ENCODE measurements at regions not wholly inside any gene's neighbourhood (a gene's known extent, or its start where the extent isn't known, plus 50 kb on each side); places are given as distances from the start of the nearest gene placed in this dataset.

DNA sequence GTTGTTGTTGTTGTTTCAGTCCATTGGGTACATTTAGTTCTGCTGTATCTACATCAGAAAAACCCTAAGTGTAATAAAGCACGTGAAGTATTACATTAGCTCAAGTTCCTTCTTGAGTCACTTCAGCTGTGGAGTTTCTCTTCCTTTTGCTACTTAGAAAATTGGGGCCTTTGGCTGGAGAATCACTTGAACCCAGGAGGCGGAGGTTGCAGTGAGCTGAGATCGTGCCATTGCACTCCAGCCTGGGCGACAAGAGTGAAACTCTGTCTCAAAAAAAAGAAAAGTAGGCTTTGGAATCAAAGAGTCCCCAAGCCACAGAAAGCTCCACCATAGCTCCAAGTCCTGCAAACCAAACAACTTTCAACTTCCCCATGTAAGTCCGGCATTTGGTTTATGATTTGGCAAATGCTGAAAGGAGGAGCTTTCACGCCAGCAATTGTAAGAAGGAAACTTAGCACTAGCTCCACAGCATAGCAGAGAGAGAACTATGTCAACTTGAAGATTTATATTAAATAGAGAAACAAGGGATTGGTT is 56.5 kb upstream of the RNF144B start:
- peak overlapping the region; percentile 4 for H2AFZ ChIP-seq (ENCODE audit: insufficient read depth, low read depth, low read length, poor library complexity, severe bottlenecking)
- H3K4me1 Mint-ChIP-seq, result peaks cover 50% of the 10 kb centered on the region
- peaks cover 57 to 64% of the 10 kb centered on the region in 2 donors for H3K4me1 ChIP-seq (ENCODE audit: control insufficient read depth in 1 of 2, insufficient read depth in 2 of 2, low read length in 2 of 2)
- intact Hi-C loops (cut with micrococcal nuclease), result loop anchor here in 1 of 2 donors (10.0 kb wide), 1 partner anchor 146 kb away; no protein-coding TSS in a partner anchor
- no peaks in the 10 kb centered on the region for H4K20me1 ChIP-seq (ENCODE audit: insufficient read depth, low read length)
- H3K4me2 ChIP-seq (replicated peaks; ENCODE audit: extremely low read depth, low read length, poor library complexity, severe bottlenecking), result peak overlapping the region; percentile 54
- H3K27ac ChIP-seq (ENCODE audit: low read depth in 1 of 2, low read length in 2 of 2), result peak overlapping the region; percentile 96 to 97
- peak overlapping the region in 1 of 3 experiments; percentile 31 for H3K4me3 ChIP-seq (replicated peaks in 1 of 3; ENCODE audit: low read depth in 2 of 3, low read length in 3 of 3)
- no peaks in the 10 kb centered on the region for H3K36me3 ChIP-seq (replicated peaks in 1 of 2; ENCODE audit: control insufficient read depth in 1 of 2, insufficient read depth in 2 of 2, low read length in 2 of 2)
- H3K4me3 Mint-ChIP-seq, result peak overlapping the region; percentile 41 to 74
- H3K9me3 ChIP-seq (replicated peaks in 1 of 2; ENCODE audit: control insufficient read depth in 1 of 2, insufficient read depth in 1 of 2, low read length in 2 of 2), result no peaks in the 10 kb centered on the region
- no peaks in the 10 kb centered on the region for H3K36me3 Mint-ChIP-seq
- peaks cover 4% of the 10 kb centered on the region for H3K79me2 ChIP-seq (ENCODE audit: insufficient read depth, low read length)
- peak; percentile 79 to 90 (median 87) for DNase-seq
- no peaks in the 10 kb centered on the region for H3K27me3 Mint-ChIP-seq (ENCODE audit: low read depth in 3 of 3)
- peak overlapping the region; percentile 97 to 99 (median 99) for H3K27ac Mint-ChIP-seq
- WGBS (ENCODE audit: insufficient coverage), result no CpG with 5 or more reads among the region's 6 CpGs
- H3K9ac ChIP-seq (ENCODE audit: insufficient read depth, low read length, poor library complexity, severe bottlenecking), result peak overlapping the region; percentile 73
- H3K9me3 Mint-ChIP-seq, result no peaks in the 10 kb centered on the region
- no peaks in the 10 kb centered on the region for H3K27me3 ChIP-seq (ENCODE audit: control insufficient read depth in 2 of 2, insufficient read depth in 2 of 2, low read length in 2 of 2)
- TF ChIP-seq, protein P1, sequence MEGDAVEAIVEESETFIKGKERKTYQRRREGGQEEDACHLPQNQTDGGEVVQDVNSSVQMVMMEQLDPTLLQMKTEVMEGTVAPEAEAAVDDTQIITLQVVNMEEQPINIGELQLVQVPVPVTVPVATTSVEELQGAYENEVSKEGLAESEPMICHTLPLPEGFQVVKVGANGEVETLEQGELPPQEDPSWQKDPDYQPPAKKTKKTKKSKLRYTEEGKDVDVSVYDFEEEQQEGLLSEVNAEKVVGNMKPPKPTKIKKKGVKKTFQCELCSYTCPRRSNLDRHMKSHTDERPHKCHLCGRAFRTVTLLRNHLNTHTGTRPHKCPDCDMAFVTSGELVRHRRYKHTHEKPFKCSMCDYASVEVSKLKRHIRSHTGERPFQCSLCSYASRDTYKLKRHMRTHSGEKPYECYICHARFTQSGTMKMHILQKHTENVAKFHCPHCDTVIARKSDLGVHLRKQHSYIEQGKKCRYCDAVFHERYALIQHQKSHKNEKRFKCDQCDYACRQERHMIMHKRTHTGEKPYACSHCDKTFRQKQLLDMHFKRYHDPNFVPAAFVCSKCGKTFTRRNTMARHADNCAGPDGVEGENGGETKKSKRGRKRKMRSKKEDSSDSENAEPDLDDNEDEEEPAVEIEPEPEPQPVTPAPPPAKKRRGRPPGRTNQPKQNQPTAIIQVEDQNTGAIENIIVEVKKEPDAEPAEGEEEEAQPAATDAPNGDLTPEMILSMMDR (IDR thresholded peaks at IDR 0.05), result no peak

DNA sequence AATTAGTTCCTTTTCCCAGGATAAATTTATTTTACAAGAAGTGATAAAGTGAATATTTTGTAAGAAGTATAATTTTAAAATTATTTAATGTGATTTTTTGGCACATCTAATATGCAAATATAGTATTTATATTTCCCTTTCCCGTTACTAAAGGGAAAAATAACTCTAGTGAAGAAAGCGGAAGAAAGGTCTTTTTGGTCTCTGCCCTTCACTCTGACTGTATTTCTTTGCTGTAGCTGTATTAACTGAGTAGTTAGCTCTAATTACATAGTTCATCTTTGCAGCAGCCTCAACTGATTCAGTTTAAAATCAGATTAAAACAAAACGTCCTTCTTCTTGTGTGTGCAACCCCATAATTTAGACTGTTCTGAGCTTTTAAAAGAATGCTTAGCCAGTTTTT is 57.4 kb upstream of the RNF144B start:
- Mint-ChIP-seq H3K36me3 (no peaks in the 10 kb centered on the region), H3K4me3 (peak overlapping the region in 1 of 2 donors; percentile 64), H3K9me3 (no peaks in the 10 kb centered on the region), H3K27ac (peak overlapping the region; percentile 97 to 99 (median 99)), H3K4me1 (peaks cover 56% of the 10 kb centered on the region), H3K27me3 (ENCODE audit: low read depth in 3 of 3) (peaks cover 0 to 2% (median 0%) of the 10 kb centered on the region in 3 donors)
- H3K9me3 ChIP-seq (replicated peaks in 1 of 2; ENCODE audit: control insufficient read depth in 1 of 2, insufficient read depth in 1 of 2, low read length in 2 of 2), result no peaks in the 10 kb centered on the region
- H4K20me1 ChIP-seq (ENCODE audit: insufficient read depth, low read length), result no peaks in the 10 kb centered on the region
- WGBS (ENCODE audit: insufficient coverage), result no CpG with 5 or more reads among the region's 3 CpGs
- H3K79me2 ChIP-seq (ENCODE audit: insufficient read depth, low read length), result peaks cover 4% of the 10 kb centered on the region
- no peaks in the 10 kb centered on the region for H3K27me3 ChIP-seq (ENCODE audit: control insufficient read depth in 2 of 2, insufficient read depth in 2 of 2, low read length in 2 of 2)
- intact Hi-C loops (cut with micrococcal nuclease), result loop anchor here (10.0 kb wide), 3 partner anchors 55 to 145 kb away; partner anchors contain the start of genes DEK (in 1 of the 2) and RNF144B (in 1 of the 2)
- H3K36me3 ChIP-seq (replicated peaks in 1 of 2; ENCODE audit: control insufficient read depth in 1 of 2, insufficient read depth in 2 of 2, low read length in 2 of 2), result no peaks in the 10 kb centered on the region
- peak in 2 of 3 donors; percentile 57 to 58 for DNase-seq
- peaks cover 62 to 68% of the 10 kb centered on the region in 2 donors for H3K4me1 ChIP-seq (ENCODE audit: control insufficient read depth in 1 of 2, insufficient read depth in 2 of 2, low read length in 2 of 2)
- peak overlapping the region; percentile 54 for H3K4me2 ChIP-seq (replicated peaks; ENCODE audit: extremely low read depth, low read length, poor library complexity, severe bottlenecking)
- H3K9ac ChIP-seq (ENCODE audit: insufficient read depth, low read length, poor library complexity, severe bottlenecking), result peak overlapping the region; percentile 73
- no peak overlapping the region for H2AFZ ChIP-seq (ENCODE audit: insufficient read depth, low read depth, low read length, poor library complexity, severe bottlenecking)
- H3K4me3 ChIP-seq (replicated peaks in 1 of 3; ENCODE audit: low read depth in 2 of 3, low read length in 3 of 3), result peak overlapping the region in 1 of 3 experiments; percentile 47
- TF ChIP-seq, protein P1 (IDR thresholded peaks at IDR 0.05), result no peak
- H3K27ac ChIP-seq (ENCODE audit: low read depth in 1 of 2, low read length in 2 of 2), result peak overlapping the region; percentile 96 to 97

Measured in CD14-positive monocyte (primary cell).